ENCODE measurements at regions not wholly inside any gene's neighbourhood (a gene's known extent, or its start where the extent isn't known, plus 50 kb on each side); places are given as distances from the start of the nearest gene placed in this dataset.
"Not testable (repeated sequence)": the region's sequence is repeated elsewhere in the genome, so short reads cannot be mapped to it uniquely, and the experiment has no call there.

GRCh38 chr1:76687307-76688175 is 179.7 kb upstream of the ST6GALNAC5 start:
- no peak for DNase-seq (ENCODE audit: low read depth, low spot score)
- no peak overlapping the region for H3K4me3 ChIP-seq (ENCODE audit: low read length)

- no peak overlapping the region for H3K4me3 ChIP-seq (ENCODE audit: low read length)
- DNase-seq (ENCODE audit: low read depth, low spot score) = no peak
Measured at GRCh38 chr1:76690766-76691165, 176.5 kb upstream of the ST6GALNAC5 start.

- H3K4me3 ChIP-seq (ENCODE audit: low read length) = no peak overlapping the region
- no peak for DNase-seq (ENCODE audit: low read depth, low spot score)
Measured at GRCh38 chr1:76695535-76695934, 171.7 kb upstream of the ST6GALNAC5 start.

GRCh38 chr1:76697361-76697760 is 169.9 kb upstream of the ST6GALNAC5 start:
- H3K4me3 ChIP-seq (ENCODE audit: low read length) = no peak overlapping the region
- DNase-seq (ENCODE audit: low read depth, low spot score) = no peak

- not testable (repeated sequence) for H3K4me3 ChIP-seq (ENCODE audit: low read length); DNase-seq (ENCODE audit: low read depth, low spot score)
Measured at GRCh38 chr1:76699646-76700045, 167.6 kb upstream of the ST6GALNAC5 start.

GRCh38 chr1:76700200-76700599 is 167.1 kb upstream of the ST6GALNAC5 start:
- H3K4me3 ChIP-seq (ENCODE audit: low read length); DNase-seq (ENCODE audit: low read depth, low spot score): not testable (repeated sequence)

DNA sequence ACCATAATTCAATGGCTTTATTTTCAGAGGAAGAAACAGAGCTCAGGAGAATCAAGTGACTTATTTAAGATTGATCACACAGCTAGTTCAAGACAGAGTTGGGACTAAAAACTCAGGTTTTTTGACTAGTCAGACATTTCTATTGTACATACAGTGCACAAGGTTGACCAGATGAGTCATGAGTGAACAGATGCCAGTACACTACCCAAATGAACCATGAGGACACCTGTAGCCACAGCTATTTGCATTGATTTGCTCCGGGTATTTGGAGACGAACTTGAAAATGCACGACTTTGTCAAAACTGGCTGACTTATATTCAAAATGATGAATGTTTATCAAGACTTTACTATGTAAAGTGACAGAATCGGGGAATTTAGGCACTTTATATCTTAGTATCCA is 161.7 kb upstream of the ST6GALNAC5 start:
- no peak for DNase-seq (ENCODE audit: low read depth, low spot score)

GRCh38 chr1:76713535-76713934 is 153.7 kb upstream of the ST6GALNAC5 start:
- H3K4me3 ChIP-seq (ENCODE audit: low read length) = no peak overlapping the region
- DNase-seq (ENCODE audit: low read depth, low spot score) = no peak

More for the DNA sequence above, 161.7 kb upstream of the ST6GALNAC5 start:
- no peak overlapping the region for H3K4me3 ChIP-seq (ENCODE audit: low read length)

DNA sequence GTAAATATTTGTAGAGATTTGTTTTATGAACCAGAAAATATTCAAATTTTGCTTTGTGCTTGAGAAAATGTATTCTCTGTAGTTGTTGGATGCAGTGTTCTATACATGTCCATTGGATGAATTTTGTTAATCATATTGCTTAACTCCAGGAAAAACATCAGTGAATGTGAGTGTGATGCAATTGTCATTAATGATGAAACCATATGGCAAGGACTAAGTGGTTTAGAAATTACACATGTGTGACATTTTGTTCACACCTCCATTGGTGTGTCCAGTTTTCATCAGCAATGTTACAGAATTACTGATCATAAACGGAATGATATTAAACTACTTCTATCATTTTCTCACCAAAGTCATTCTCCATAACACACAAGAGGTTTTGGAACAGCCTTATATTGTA is 151.8 kb upstream of the ST6GALNAC5 start:
- no peak for DNase-seq (ENCODE audit: low read depth, low spot score)
- no peak overlapping the region for H3K4me3 ChIP-seq (ENCODE audit: low read length)

DNA sequence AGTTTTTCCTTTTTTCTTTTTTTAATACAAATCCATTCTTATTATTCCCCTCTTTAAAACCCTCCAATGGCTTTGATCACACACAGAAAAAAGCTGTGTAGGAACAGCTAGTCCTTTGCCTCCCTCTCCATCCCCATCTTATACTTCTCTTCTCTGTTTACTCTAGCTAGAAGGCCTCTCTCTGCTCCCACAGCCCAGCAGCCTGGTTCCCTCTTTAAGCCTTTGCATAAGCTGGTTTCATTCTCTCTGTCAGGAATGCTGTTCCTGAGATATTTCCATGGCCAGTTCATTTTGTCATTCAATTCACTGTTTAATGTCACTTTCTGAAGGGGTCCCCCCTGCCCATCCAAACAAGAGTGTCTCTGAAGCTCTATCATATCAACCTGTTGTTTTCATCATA is 143.3 kb upstream of the ST6GALNAC5 start:
- no peak overlapping the region for H3K4me3 ChIP-seq (ENCODE audit: low read length)
- no peak for DNase-seq (ENCODE audit: low read depth, low spot score)

- no peak overlapping the region for H3K4me3 ChIP-seq (ENCODE audit: low read length)
- DNase-seq (ENCODE audit: low read depth, low spot score) = no peak
Measured at GRCh38 chr1:76724816-76725215, 142.5 kb upstream of the ST6GALNAC5 start.

GRCh38 chr1:76725864-76726619 is 141.2 kb upstream of the ST6GALNAC5 start:
- DNase-seq (ENCODE audit: low read depth, low spot score) = no peak
- H3K4me3 ChIP-seq (ENCODE audit: low read length) = no peak overlapping the region

DNA sequence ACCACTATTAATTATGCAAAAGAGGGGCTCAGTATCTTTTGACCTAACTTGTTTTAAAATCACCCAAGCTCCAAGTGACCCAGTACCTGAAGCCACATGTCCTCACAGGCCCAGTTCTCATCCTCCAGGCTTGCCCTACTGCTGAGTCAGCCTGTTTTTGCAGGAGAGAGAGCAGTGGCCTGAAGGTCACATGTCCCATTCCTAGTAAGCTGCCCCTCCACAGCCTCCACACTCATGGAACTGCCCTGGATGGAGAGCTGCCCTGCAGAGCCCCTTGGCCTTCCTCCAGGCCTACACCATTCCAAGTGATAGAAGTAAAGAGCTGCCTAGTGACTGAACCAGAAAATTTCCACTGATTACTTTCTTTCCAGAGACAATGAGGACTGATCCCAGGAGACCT is 139.8 kb upstream of the ST6GALNAC5 start:
- DNase-seq (ENCODE audit: low read depth, low spot score) = no peak
- H3K4me3 ChIP-seq (ENCODE audit: low read length) = no peak overlapping the region

DNA sequence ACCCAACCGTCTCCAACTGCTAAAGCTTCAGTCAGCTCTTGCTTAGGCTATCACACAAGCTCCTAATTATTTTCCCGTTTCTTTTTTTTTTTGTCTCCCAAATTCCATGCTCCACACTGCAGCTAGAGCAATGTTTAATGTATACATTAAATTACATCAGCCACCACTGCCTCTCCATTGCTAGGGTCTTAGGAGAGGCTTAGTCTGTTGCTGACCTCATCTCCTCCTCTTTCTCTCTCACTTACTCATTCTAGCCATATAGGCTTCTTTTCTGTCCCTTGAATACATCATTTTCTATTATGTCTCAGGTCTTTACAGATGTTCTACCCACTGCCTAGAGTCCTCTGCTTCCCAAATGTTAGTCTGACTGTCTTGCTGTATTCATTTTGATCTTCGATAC is 138.1 kb upstream of the ST6GALNAC5 start:
- no peak overlapping the region for H3K4me3 ChIP-seq (ENCODE audit: low read length)
- DNase-seq (ENCODE audit: low read depth, low spot score) = no peak

- no peak overlapping the region for H3K4me3 ChIP-seq (ENCODE audit: low read length)
- DNase-seq (ENCODE audit: low read depth, low spot score) = no peak
Measured at GRCh38 chr1:76730027-76730426, 137.3 kb upstream of the ST6GALNAC5 start.

DNA sequence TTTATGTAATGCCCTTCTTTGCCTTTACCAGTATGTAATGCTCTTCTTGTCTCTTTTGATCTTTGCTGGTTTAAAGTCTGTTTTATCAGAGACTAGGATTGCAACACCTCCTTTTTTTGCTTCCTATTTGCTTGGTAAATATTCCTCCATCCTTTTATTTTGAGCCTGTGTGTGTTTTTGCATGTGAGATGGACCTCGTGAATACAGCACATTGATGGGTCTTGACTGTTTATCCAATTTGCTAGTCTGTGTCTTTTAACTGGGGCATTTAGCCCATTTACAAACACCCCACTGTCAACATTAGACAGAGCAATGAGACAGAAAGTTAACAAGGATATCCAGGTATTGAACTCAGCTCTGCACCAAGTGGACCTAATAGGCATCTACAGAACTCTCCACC is 128.9 kb upstream of the ST6GALNAC5 start:
- not testable (repeated sequence) for DNase-seq (ENCODE audit: low read depth, low spot score); H3K4me3 ChIP-seq (ENCODE audit: low read length)

DNA sequence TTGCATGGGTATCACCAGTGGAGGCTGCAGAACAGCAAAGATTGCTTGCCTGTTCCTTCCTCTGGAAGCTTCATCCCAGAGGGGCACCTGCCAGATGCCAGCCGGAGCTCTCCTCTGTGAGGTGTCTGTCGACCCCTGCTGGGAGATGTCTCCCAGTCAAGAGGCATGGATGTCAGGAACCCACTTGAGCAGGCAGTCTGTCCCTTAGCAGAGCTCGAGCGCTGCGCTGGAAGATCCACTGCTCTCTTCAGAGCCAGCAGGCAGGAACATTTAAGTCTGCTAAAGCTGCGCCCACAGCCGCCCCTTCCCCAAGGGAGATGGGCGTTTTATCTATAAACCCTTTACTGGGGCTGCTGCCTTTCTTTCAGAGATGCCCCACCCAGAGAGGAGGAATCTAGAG is 126.3 kb upstream of the ST6GALNAC5 start:
- not testable (repeated sequence) for DNase-seq (ENCODE audit: low read depth, low spot score); H3K4me3 ChIP-seq (ENCODE audit: low read length)

DNA sequence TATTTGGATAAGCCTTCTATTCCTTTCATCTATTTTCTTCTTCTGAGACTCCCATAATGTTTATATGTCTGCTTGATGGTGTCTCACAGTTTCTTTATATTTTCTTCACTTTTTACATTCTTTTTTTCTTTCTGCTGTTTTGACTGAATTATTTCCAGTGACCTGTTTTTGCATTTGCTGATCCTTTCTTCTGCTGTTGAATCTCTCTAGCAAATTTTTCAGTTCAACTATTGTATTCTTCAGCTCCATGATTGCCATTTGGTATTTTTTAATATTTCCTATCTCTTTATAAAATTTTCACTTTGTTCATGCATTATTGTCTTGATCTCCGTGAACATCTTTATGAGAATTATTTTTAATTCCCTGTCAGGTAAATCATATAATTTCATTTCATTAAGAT is 122.3 kb upstream of the ST6GALNAC5 start:
- H3K4me3 ChIP-seq (ENCODE audit: low read length) = no peak overlapping the region
- DNase-seq (ENCODE audit: low read depth, low spot score) = no peak

- DNase-seq (ENCODE audit: low read depth, low spot score) = no peak
Measured at GRCh38 chr1:76746206-76746605, 121.1 kb upstream of the ST6GALNAC5 start.

GRCh38 chr1:76754730-76755129 is 112.5 kb upstream of the ST6GALNAC5 start:
- DNase-seq (ENCODE audit: low read depth, low spot score) = no peak
- H3K4me3 ChIP-seq (ENCODE audit: low read length) = no peak overlapping the region

More at GRCh38 chr1:76746206-76746605, 121.1 kb upstream of the ST6GALNAC5 start:
- H3K4me3 ChIP-seq (ENCODE audit: low read length) = no peak overlapping the region

Measured in Jurkat, Clone E6-1 (cell line).